Tibial artery (tissue), 4 donors: ENCODE measurements at regions not wholly inside any gene's neighbourhood (a gene's known extent, or its start where the extent isn't known, plus 50 kb on each side); places are given as distances from the start of the nearest gene placed in this dataset.

ENCODE experiments used
- DNase-seq, 2 donors: peaks; one replicate each; pipeline ENCODE4 v3.0.0-alpha.2; 2019
- H3K27ac ChIP-seq, 2 donors: fragments of 200-600 bp; sonication (generic) in 1 of 2; 1 replicate in 1 of 2; 2 replicates in 1 of 2; pipeline ENCODE4 v1.5.1; 2018 to 2019; ENCODE audit warnings: mild to moderate bottlenecking in 1 of 2
- H3K27me3 ChIP-seq, 2 donors: fragments of 200-600 bp; sonication (generic) in 1 of 2; one replicate each; pipeline versions ENCODE4 v1.5.1 to v1.6.0; 2016 to 2019
- H3K36me3 ChIP-seq, 3 donors: fragments of 200-600 bp; sonication (generic) in 2 of 3; one replicate each; pipeline ENCODE4 v1.5.1; 2016 to 2019; ENCODE audit warnings: mild to moderate bottlenecking in 2 of 3
- H3K4me1 ChIP-seq, 4 donors: fragments of 200-600 bp; sonication (generic) in 2 of 4; 1 replicate in 3 of 4; 2 replicates in 1 of 4; pipeline ENCODE4 v1.5.1; 2016 to 2019
- H3K4me3 ChIP-seq, 2 donors: fragments of 200-600 bp; sonication (generic) in 1 of 2; 1 replicate in 1 of 2; 2 replicates in 1 of 2; pipeline ENCODE4 v1.5.1; 2018 to 2019; ENCODE audit warnings: mild to moderate bottlenecking in 2 of 2
- H3K9me3 ChIP-seq, 3 donors: fragments of 200-600 bp; sonication (generic) in 1 of 3; one replicate each; pipeline ENCODE4 v1.5.1; 2016 to 2019
- CTCF ChIP-seq, 2 experiments: fragments of 200-600 bp in 1 of 2; fragments of 450-650 bp in 1 of 2; IDR thresholded peaks; one replicate each; pipeline ENCODE4 v1.5.1; 2017 to 2019; ENCODE audit warnings: antibody characterized with exemption in 2 of 2, mild to moderate bottlenecking in 1 of 2, moderate library complexity in 1 of 2
- intact Hi-C: fragments of 100-400 bp; cut with DNase I; formaldehyde crosslinking; loops from one replicate; pipeline ENCODE4 v1.15.0; 2023; ENCODE audit warnings: low total_unique reads

GRCh38 chr12:89941436-89941835 is 232.8 kb upstream of the ATP2B1 start:
- Histone ChIP-seq H3K4me1 (peaks cover 0 to 6% (median 0%) of the 10 kb centered on the region in 4 donors), H3K36me3 (no peaks in the 10 kb centered on the region), H3K9me3 (no peaks in the 10 kb centered on the region), H3K27ac (no peak overlapping the region), H3K27me3 (no peaks in the 10 kb centered on the region), H3K4me3 (no peak overlapping the region)
- no peak for TF ChIP-seq CTCF (IDR thresholded peaks at IDR 0.05)
- intact Hi-C loops: no loop called here
- DNase-seq: no peak

- H3K4me1 ChIP-seq: peaks cover 0 to 12% (median 0%) of the 10 kb centered on the region in 4 donors
- no peaks in the 10 kb centered on the region for H3K27me3 ChIP-seq
- no peak for DNase-seq
- H3K27ac ChIP-seq: no peak overlapping the region
- no peak overlapping the region for H3K4me3 ChIP-seq
- intact Hi-C loops: no loop called here
- H3K9me3 ChIP-seq: no peaks in the 10 kb centered on the region
- no peak for TF ChIP-seq CTCF (IDR thresholded peaks at IDR 0.05)
- no peaks in the 10 kb centered on the region for H3K36me3 ChIP-seq
Observed at GRCh38 chr12:89939522-89940215, 231.0 kb upstream of the ATP2B1 start.

- Histone ChIP-seq H3K4me3 (no peak overlapping the region), H3K27ac (no peak overlapping the region), H3K4me1 (peaks cover 0 to 12% (median 0%) of the 10 kb centered on the region in 4 donors), H3K9me3 (no peaks in the 10 kb centered on the region), H3K27me3 (no peaks in the 10 kb centered on the region), H3K36me3 (no peaks in the 10 kb centered on the region)
- TF ChIP-seq CTCF (IDR thresholded peaks at IDR 0.05): no peak
- intact Hi-C loops: no loop called here
- DNase-seq: no peak
Observed at GRCh38 chr12:89936631-89937030, 228.0 kb upstream of the ATP2B1 start.

GRCh38 chr12:89935850-89936249 is 227.2 kb upstream of the ATP2B1 start:
- TF ChIP-seq CTCF (IDR thresholded peaks at IDR 0.05): no peak
- no peaks in the 10 kb centered on the region for H3K9me3 ChIP-seq
- no peaks in the 10 kb centered on the region for H3K36me3 ChIP-seq
- no peak overlapping the region for H3K27ac ChIP-seq
- DNase-seq: no peak
- intact Hi-C loops: no loop called here
- no peak overlapping the region for H3K4me3 ChIP-seq
- H3K27me3 ChIP-seq: no peaks in the 10 kb centered on the region
- H3K4me1 ChIP-seq: peaks cover 0 to 12% (median 0%) of the 10 kb centered on the region in 4 donors

GRCh38 chr12:89933911-89934310 is 225.3 kb upstream of the ATP2B1 start:
- H3K4me3 ChIP-seq: no peak overlapping the region
- no peak for TF ChIP-seq CTCF (IDR thresholded peaks at IDR 0.05)
- no peaks in the 10 kb centered on the region for H3K9me3 ChIP-seq
- intact Hi-C loops: no loop called here
- H3K27me3 ChIP-seq: no peaks in the 10 kb centered on the region
- H3K27ac ChIP-seq: no peak overlapping the region
- no peaks in the 10 kb centered on the region for H3K36me3 ChIP-seq
- H3K4me1 ChIP-seq: peaks cover 0 to 12% (median 0%) of the 10 kb centered on the region in 4 donors
- no peak for DNase-seq
